Gastrocnemius medialis (tissue), 4 donors: ENCODE measurements at regions not wholly inside any gene's neighbourhood (a gene's known extent, or its start where the extent isn't known, plus 50 kb on each side); places are given as distances from the start of the nearest gene placed in this dataset.

Experiments used
- POLR2A ChIP-seq, 2 donors: fragments of 450-650 bp; IDR thresholded peaks; one replicate each; pipeline ENCODE4 v1.6.1; 2017; ENCODE audit warnings: antibody characterized with exemption in 2 of 2, mild to moderate bottlenecking in 2 of 2, moderate library complexity in 2 of 2
- TF ChIP-seq, protein P1 (sequence below), 5 experiments: fragments of 450-650 bp in 3 of 5; fragments of 200-600 bp in 2 of 5; sonication (generic) in 2 of 5; IDR thresholded peaks in 4 of 5; conservative IDR thresholded peaks in 1 of 5; 1 replicate in 4 of 5; 2 replicates in 1 of 5; pipeline ENCODE4 v1.5.1; 2016 to 2019; ENCODE audit warnings: antibody characterized with exemption in 5 of 5, mild to moderate bottlenecking in 3 of 5, moderate library complexity in 3 of 5

DNA sequence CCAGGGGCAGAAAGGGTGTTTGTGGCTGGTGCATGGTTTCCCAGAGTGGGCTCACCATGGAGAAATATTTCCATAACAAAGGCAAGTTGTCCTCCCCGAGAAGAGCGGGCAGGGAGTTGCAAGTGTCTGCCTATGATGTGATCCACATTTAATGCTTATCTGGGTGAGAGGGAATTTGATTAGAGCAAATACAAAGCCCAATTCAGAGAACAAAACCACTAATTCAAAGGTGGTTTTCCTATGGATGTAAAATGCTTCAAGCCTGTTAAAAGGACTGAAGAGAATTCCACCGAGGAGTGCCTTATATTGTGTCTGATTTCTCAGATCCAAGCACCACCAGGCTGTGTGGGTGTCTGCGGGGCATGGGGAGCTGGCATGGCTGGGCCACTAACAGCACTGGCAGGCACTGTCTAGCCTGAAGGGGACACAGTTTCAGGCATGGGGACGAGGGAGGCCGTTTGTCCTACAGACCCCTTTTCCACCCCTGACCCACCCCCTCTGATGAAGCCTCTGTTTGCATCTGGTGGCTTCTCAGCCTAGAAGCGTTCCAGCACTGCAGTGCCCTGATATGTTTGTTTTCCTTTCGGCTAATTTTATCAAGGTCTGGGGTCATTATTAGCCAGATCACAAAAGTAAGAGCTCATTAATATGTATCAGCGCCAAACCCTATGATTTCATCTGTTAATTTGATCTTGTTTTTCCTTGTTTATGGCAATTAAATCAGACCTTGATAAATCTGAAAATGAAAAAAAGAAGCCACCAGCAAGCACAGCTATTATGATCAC, 357.3 kb downstream of the HRH4 start:
- TF ChIP-seq POLR2A (IDR thresholded peaks at IDR 0.05) = no peak
- TF ChIP-seq, protein P1, sequence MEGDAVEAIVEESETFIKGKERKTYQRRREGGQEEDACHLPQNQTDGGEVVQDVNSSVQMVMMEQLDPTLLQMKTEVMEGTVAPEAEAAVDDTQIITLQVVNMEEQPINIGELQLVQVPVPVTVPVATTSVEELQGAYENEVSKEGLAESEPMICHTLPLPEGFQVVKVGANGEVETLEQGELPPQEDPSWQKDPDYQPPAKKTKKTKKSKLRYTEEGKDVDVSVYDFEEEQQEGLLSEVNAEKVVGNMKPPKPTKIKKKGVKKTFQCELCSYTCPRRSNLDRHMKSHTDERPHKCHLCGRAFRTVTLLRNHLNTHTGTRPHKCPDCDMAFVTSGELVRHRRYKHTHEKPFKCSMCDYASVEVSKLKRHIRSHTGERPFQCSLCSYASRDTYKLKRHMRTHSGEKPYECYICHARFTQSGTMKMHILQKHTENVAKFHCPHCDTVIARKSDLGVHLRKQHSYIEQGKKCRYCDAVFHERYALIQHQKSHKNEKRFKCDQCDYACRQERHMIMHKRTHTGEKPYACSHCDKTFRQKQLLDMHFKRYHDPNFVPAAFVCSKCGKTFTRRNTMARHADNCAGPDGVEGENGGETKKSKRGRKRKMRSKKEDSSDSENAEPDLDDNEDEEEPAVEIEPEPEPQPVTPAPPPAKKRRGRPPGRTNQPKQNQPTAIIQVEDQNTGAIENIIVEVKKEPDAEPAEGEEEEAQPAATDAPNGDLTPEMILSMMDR (IDR thresholded peaks at IDR 0.05 in 4 of 5, conservative IDR thresholded peaks at IDR 0.05 in 1 of 5) = no peak
